Gastroesophageal sphincter (tissue), 3 donors: ENCODE measurements at regions not wholly inside any gene's neighbourhood (a gene's known extent, or its start where the extent isn't known, plus 50 kb on each side); places are given as distances from the start of the nearest gene placed in this dataset.

Experiments
- EP300 ChIP-seq: sonication (generic); formaldehyde crosslinking; IDR thresholded peaks from one replicate; pipeline ENCODE4 v1.6.1; 2017; ENCODE audit warnings: antibody characterized with exemption, mild to moderate bottlenecking
- POLR2A ChIP-seq, 2 donors: fragments of 450-650 bp; IDR thresholded peaks; one replicate each; pipeline ENCODE4 v1.6.1; 2017; ENCODE audit warnings: antibody characterized with exemption in 2 of 2, mild to moderate bottlenecking in 2 of 2, moderate library complexity in 1 of 2
- POLR2AphosphoS5 ChIP-seq: sonication (generic); formaldehyde crosslinking; IDR thresholded peaks from one replicate; pipeline ENCODE4 v1.6.1; 2017; ENCODE audit warnings: antibody characterized with exemption
- TF ChIP-seq, protein P1 (sequence below), 4 experiments: fragments of 200-600 bp in 2 of 4; fragments of 450-650 bp in 2 of 4; sonication (generic) in 1 of 4; IDR thresholded peaks; one replicate each; pipeline ENCODE4 v1.5.1; 2017 to 2019; ENCODE audit warnings: antibody characterized with exemption in 4 of 4, mild to moderate bottlenecking in 2 of 4, moderate library complexity in 2 of 4

DNA sequence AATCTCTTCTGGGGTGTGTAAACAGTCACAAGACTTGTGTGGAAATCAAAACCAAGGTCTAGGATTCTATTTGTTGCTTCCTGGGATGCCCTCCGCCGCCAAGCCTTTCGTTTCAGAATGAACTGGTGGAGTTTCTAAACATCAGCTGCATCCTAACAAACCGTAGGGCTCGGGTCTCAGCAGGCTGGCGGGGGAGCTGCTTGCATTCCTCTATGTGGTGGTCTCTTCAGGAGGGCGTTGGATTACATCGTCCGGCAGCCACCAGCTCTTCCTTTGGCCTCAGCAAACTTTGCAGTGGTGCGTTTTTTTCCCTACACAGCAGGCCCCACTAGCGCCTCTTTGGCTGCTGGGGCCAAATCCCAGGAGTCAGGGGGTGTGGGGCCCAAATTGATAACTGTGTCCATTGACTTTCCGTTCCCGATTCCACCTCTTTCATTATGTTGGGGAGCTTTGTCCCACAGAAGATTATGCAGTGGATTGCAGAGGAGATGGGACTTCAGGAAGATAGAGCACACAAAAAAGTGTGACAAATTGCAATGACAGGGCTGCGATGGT, 390.0 kb upstream of the NR2F2 start:
- TF ChIP-seq, protein P1, sequence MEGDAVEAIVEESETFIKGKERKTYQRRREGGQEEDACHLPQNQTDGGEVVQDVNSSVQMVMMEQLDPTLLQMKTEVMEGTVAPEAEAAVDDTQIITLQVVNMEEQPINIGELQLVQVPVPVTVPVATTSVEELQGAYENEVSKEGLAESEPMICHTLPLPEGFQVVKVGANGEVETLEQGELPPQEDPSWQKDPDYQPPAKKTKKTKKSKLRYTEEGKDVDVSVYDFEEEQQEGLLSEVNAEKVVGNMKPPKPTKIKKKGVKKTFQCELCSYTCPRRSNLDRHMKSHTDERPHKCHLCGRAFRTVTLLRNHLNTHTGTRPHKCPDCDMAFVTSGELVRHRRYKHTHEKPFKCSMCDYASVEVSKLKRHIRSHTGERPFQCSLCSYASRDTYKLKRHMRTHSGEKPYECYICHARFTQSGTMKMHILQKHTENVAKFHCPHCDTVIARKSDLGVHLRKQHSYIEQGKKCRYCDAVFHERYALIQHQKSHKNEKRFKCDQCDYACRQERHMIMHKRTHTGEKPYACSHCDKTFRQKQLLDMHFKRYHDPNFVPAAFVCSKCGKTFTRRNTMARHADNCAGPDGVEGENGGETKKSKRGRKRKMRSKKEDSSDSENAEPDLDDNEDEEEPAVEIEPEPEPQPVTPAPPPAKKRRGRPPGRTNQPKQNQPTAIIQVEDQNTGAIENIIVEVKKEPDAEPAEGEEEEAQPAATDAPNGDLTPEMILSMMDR (IDR thresholded peaks at IDR 0.05), result no peak
- TF ChIP-seq POLR2A (IDR thresholded peaks at IDR 0.05) (no peak), POLR2AphosphoS5 (no peak), EP300 (no peak)
